ENCODE measurements at regions not wholly inside any gene's neighbourhood (a gene's known extent, or its start where the extent isn't known, plus 50 kb on each side); places are given as distances from the start of the nearest gene placed in this dataset.
"Not testable (repeated sequence)": the region's sequence is repeated elsewhere in the genome, so short reads cannot be mapped to it uniquely, and the experiment has no call there.

- H3K27ac Mint-ChIP-seq = no peak overlapping the region
- ATAC-seq = no peak
- CTCF ChIA-PET = interaction anchor here (0.6 to 0.7 kb wide), 2 partner anchors 16 to 1072 kb away, joined by 3 read pairs; no protein-coding TSS in a partner anchor
- H3K27me3 Mint-ChIP-seq = peaks cover 8% of the 10 kb centered on the region
- DNase-seq = no peak
- H3K4me1 Mint-ChIP-seq = no peaks in the 10 kb centered on the region
- no peaks in the 10 kb centered on the region for H3K9me3 Mint-ChIP-seq (ENCODE audit: low read depth)
- H3K4me3 Mint-ChIP-seq = no peak overlapping the region
- H3K36me3 Mint-ChIP-seq = peaks cover 1% of the 10 kb centered on the region
These were observed 50.2 kb upstream of the SNAPC3 start for GRCh38 chr9:15372455-15372854.

- no peak overlapping the region for H3K27ac Mint-ChIP-seq
These were observed 51.2 kb upstream of the SNAPC3 start for GRCh38 chr9:15371448-15371845.

DNA sequence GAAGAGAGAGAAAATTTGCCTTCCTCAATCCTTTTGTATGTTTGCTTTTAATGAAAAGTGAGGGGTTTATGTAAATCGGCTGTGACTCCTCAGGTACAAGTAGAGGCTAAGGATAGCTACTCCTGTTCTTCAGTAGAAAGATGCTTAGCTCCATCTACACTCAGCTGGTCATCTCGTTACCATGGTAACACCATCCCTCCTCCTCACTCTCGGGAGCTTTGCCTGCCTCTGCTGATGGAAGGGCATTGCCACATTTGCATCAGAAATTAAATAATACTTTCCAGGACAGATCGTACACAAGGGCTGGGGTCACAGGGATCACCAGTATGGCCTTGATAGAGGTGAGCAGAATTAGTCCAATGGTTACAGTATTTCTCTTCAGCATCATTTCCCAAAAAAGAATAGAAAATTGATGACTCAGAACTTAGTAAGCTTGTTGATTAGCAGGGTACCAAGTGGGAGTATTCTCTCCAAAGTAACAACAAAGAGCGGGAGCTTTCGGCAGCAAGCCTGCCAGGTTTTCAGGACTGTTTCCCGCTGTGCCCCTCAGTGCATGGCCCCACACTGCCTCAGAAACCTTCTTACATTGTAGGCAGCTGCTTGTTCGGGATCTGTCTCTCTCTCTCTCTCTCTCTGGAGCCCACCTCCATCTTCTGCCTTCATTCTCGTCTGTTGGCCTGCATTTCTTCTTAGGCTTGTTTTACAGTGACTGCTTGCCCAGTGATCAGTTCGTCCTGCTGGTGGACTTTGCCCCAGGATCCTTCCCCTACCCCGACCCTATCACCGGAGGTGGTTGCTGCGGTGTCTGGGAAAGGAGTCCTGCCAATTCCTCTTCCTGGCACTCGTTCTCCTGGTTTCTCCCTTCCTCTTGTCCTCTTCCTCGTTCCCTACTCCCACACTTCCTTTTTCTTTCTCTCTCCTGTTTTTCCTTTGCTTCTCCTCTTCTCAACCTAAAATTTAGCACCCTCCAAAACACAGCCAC is 51.9 kb upstream of the SNAPC3 start:
- ATAC-seq (no peak), DNase-seq (no peak)
- CTCF ChIA-PET = interaction anchor here (1.4 kb wide), 1 partner anchor 24 kb away, joined by 4 read pairs; no protein-coding TSS in a partner anchor
- H3K27me3 Mint-ChIP-seq = no peaks in the 10 kb centered on the region
- no peaks in the 10 kb centered on the region for H3K9me3 Mint-ChIP-seq (ENCODE audit: low read depth)
- no peaks in the 10 kb centered on the region for H3K4me1 Mint-ChIP-seq
- no peak overlapping the region for H3K4me3 Mint-ChIP-seq
- H3K27ac Mint-ChIP-seq = no peak overlapping the region
- H3K36me3 Mint-ChIP-seq = peaks cover 1% of the 10 kb centered on the region

More at GRCh38 chr9:15371448-15371845, 51.2 kb upstream of the SNAPC3 start:
- ATAC-seq = no peak
- Mint-ChIP-seq H3K27me3 (peaks cover 3% of the 10 kb centered on the region), H3K9me3 (ENCODE audit: low read depth) (no peaks in the 10 kb centered on the region), H3K4me3 (no peak overlapping the region), H3K4me1 (no peaks in the 10 kb centered on the region), H3K36me3 (peaks cover 1% of the 10 kb centered on the region)
- no peak for DNase-seq
- CTCF ChIA-PET = no interaction called here

DNA sequence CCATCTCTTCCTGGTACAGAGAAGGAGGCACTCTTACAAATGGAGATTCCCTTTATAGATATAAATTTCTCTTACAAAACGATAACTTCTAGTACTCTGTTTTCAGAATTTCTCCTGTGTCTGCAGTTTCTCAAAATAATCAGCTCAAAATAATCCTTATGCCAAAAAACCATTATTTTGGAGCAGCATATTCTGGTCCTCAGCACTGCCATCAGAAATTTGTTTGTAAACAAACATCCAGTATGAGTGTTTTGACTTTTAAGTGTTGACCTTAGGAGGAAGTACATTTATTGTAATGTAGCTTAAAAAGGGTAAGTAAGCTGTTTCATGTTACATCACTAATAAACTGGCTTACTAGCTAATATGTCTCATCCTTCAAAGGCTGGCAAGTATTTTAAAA is 52.8 kb upstream of the SNAPC3 start:
- Mint-ChIP-seq H3K4me1 (no peaks in the 10 kb centered on the region), H3K4me3 (no peak overlapping the region), H3K36me3 (peaks cover 1% of the 10 kb centered on the region), H3K9me3 (ENCODE audit: low read depth) (no peaks in the 10 kb centered on the region), H3K27me3 (no peaks in the 10 kb centered on the region), H3K27ac (no peak overlapping the region)
- ATAC-seq = no peak
- no peak for DNase-seq
- CTCF ChIA-PET = interaction anchor here (1.4 kb wide), 1 partner anchor 23 kb away, joined by 4 read pairs; no protein-coding TSS in a partner anchor

GRCh38 chr9:15369238-15369637 is 53.4 kb upstream of the SNAPC3 start:
- no peak overlapping the region for H3K4me3 Mint-ChIP-seq
- DNase-seq (no peak), ATAC-seq (no peak)
- H3K9me3 Mint-ChIP-seq (ENCODE audit: low read depth) = no peaks in the 10 kb centered on the region
- H3K27me3 Mint-ChIP-seq = no peaks in the 10 kb centered on the region
- CTCF ChIA-PET = no interaction called here
- H3K27ac Mint-ChIP-seq = no peak overlapping the region
- H3K36me3 Mint-ChIP-seq = peaks cover 1% of the 10 kb centered on the region
- H3K4me1 Mint-ChIP-seq = no peaks in the 10 kb centered on the region

GRCh38 chr9:15364975-15365553 is 57.6 kb upstream of the SNAPC3 start:
- CTCF ChIA-PET = interaction anchor here (1.2 kb wide), 1 partner anchor 10 kb away, joined by 3 read pairs; no protein-coding TSS in a partner anchor
- H3K27me3 Mint-ChIP-seq; H3K36me3 Mint-ChIP-seq; H3K4me3 Mint-ChIP-seq; ATAC-seq; H3K4me1 Mint-ChIP-seq; H3K27ac Mint-ChIP-seq; H3K9me3 Mint-ChIP-seq (ENCODE audit: low read depth); DNase-seq: not testable (repeated sequence)

DNA sequence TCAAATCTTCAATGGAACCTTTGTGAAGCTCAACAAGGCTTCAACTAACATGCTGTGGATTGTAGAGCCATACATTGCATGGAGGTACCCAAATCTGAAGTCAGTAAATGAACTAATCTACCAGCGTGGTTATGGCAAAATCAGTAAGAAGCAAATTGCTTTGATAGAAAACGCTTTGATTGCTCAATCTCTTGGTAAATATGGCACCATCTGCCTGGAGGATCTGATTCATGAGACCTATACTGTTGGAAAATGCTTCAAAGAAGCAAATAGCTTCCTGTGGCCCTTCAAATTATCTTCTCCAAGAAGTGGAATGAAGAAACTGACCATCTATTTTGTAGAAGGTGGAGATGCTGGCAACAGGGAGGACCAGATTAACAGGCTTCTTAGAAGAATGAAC is 54.7 kb upstream of the TTC39B start:
- DNase-seq = no peak
- Mint-ChIP-seq H3K27ac (no peak overlapping the region), H3K9me3 (ENCODE audit: low read depth) (no peaks in the 10 kb centered on the region), H3K27me3 (no peaks in the 10 kb centered on the region), H3K4me1 (no peaks in the 10 kb centered on the region), H3K4me3 (no peak overlapping the region), H3K36me3 (no peaks in the 10 kb centered on the region)
- CTCF ChIA-PET = no interaction called here
- no peak for ATAC-seq

- CTCF ChIA-PET = no interaction called here
- no peak overlapping the region for H3K4me3 Mint-ChIP-seq
- DNase-seq (no peak), ATAC-seq (no peak)
- H3K27ac Mint-ChIP-seq = no peak overlapping the region
- H3K27me3 Mint-ChIP-seq = no peaks in the 10 kb centered on the region
- H3K4me1 Mint-ChIP-seq = peaks cover 5% of the 10 kb centered on the region
- no peaks in the 10 kb centered on the region for H3K9me3 Mint-ChIP-seq (ENCODE audit: low read depth)
- no peaks in the 10 kb centered on the region for H3K36me3 Mint-ChIP-seq
These were observed 50.1 kb upstream of the TTC39B start for GRCh38 chr9:15357050-15357653.
